H1 (cell line): ENCODE measurements at regions not wholly inside any gene's neighbourhood (a gene's known extent, or its start where the extent isn't known, plus 50 kb on each side); places are given as distances from the start of the nearest gene placed in this dataset.

Experiments used
- NANOG ChIP-seq: IDR thresholded peaks from 2 replicates; pipeline ENCODE4 v1.6.1; 2011; ENCODE audit warnings: low read length, low read depth, mild to moderate bottlenecking, inconsistent platforms; ENCODE audit not compliant: insufficient read depth, poor library complexity, severe bottlenecking

DNA sequence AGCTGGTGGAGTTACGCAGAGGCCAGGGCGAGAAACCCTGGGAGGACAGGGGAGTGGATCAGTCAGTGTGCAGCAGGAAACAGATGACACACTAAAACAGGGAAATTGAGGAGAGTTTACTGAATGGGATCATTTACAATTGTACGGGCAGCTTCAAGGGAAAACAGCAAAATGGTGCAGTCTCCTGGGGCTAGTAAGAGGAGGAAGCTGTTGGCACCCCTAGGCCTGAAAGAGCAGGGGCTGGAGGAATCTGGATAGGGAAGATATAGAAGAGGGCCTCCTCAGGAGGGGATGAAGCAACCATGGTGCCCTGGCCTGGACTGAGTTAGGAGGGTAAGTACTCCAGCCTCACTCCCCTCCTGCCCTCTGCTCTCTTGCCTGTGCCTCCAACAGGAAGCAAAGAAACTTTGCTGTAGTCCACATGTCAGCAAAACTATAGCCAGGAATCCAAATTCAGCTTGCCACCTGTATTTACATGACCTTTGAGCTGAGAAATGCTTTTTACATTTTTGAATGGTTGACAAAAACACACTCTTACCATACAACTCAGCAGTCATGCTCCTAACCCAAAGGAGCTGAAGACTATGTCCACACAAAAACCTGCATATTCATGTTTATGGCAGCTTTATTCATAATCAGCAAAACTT lies 52.3 kb upstream of the OPN4 start (continued):
- no peak for TF ChIP-seq NANOG
